ENCODE measurements at regions not wholly inside any gene's neighbourhood (a gene's known extent, or its start where the extent isn't known, plus 50 kb on each side); places are given as distances from the start of the nearest gene placed in this dataset.

DNA sequence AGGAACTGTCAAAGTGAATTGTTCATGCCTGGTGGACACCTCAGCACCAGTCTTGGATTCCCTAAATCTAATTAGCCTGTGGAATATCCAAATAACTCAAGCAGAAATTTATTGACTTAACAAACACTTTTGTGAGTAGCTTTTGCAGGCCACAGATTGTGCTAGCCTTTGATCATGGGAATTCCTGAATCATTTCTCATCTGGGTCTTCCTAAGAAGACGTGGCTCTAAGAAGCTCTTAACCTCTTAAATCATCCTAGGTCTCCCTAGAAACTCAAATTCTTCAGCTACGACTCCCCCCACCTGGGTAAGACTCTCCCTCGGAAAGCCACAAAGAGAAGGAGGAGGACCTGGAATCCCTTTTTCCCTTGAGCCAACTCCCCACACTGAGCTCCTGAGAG is 53.8 kb upstream of the PSEN2 start:
- DNase-seq: no peak

DNA sequence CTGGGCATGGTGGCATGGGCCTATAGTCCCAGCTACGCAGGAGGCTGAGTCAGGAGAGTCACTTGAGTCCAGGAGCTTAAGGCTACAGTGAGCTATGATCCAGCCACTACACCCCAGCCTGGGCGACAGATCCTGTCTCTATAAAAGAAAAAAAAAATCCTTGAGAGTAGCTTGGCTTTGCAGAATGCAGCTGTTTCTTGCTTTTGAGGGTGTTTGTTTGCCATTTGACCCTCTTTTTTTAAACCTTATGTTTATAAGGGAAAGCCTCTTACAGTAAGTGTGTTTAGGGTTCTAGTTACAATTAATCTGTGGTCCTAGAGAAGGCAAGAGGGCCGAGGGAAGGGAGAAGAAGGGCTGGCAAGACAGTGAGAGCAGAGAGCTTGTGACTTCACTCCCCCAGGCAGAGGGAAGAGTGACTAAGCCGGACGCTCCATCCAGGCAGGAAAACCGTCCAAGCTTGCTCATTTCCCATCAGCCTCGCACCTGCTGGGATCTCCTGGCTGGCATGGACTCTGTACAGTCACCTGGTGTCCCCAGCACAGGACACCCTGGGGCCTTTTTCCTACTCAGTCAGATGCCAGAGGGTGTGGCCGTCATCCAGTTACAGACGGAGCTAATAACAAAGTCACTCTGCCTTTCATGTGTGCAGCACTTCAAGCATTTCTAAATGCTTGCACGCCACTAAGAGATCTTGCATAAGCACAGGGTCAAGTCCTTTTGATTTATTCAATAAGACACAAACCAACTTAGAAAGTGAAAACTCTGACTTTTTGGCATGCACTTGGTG is 55.5 kb upstream of the PSEN2 start:
- DNase-seq: no peak

DNA sequence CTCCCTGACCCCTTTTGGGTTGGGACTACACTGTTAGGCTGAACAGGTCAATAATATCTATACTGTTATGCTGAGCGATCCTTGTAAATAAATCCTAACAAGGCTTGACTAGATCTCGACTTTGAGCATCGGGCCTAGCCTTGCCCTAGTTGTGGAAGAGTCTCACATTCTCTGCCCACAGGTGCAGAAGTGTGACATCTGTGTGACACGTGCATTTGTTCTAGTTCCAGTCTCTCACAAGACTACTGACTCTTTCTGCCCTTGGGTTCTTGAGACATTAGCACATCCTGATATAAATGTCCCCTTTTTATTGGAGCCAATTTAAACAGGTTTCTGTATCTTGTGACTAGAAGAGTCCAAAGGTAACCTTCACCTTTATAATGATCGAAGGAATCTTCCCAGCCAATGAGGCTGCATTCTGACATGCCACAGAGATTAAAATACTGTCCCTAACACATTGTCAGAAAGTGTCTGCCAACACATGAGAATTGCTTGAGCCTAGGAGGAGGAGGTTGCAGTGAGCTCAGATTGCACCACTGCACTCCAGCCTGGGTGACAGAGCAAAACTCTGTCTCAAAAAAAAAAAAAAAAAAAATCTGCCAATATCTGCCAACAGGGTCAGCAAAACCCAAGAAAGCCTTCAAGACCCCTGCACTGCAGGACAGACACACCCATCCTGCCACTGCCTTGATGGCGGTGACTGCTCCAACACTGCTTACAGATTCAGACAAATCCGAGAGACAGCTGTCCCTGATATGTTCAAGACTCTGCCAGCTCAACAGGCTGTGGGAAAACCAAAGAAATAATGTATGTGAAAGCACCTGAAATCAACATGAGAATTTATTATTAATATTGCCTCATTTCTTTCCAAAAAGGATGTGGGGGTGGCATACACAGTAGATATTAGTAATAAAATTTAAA is 56.5 kb upstream of the PSEN2 start:
- no peak for DNase-seq

DNA sequence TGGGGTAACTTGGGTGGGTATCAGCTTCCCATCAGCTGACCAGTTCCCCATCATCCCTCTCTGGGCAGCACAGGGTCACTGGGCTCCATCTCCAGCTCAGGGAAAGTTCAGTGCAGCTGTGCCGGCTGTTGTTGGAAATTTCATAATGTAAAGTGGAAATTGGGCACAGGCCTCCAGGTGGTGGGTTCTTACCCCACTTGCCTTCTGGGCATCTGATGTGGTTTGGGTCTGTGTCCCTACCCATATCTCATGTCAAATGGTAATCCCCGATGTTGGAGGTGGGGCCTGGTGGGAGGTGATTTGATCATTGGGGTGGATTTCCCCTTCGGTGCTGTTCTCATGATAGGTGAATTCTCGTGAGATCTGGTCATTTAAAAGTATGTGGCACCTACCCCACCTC is 59.7 kb upstream of the PSEN2 start:
- DNase-seq: no peak

GRCh38 chr1:226809785-226810571 is 60.4 kb upstream of the PSEN2 start:
- DNase-seq: no peak

DNA sequence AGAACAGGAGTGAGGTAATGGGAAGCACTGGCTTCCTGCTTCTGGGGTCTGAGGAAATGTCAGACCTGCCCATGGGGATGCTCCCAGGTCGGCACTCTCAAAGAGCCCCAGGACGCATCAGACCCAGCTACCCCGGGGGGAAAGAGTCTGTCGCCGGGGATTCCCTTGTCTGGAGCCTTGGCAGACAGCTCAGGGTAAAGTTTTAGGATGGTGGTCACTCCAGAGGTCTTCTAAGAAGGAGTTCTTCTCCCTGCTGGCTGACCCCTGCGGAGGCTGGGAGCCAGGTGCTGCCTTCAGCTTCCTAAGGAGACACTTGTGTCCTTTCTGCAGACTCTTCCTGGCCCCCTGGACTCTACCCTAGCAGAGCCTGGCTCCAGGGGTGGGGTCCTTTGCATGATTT is 61.9 kb upstream of the PSEN2 start:
- DNase-seq: no peak

GRCh38 chr1:226806988-226807387 is 63.4 kb upstream of the PSEN2 start:
- DNase-seq: no peak

DNA sequence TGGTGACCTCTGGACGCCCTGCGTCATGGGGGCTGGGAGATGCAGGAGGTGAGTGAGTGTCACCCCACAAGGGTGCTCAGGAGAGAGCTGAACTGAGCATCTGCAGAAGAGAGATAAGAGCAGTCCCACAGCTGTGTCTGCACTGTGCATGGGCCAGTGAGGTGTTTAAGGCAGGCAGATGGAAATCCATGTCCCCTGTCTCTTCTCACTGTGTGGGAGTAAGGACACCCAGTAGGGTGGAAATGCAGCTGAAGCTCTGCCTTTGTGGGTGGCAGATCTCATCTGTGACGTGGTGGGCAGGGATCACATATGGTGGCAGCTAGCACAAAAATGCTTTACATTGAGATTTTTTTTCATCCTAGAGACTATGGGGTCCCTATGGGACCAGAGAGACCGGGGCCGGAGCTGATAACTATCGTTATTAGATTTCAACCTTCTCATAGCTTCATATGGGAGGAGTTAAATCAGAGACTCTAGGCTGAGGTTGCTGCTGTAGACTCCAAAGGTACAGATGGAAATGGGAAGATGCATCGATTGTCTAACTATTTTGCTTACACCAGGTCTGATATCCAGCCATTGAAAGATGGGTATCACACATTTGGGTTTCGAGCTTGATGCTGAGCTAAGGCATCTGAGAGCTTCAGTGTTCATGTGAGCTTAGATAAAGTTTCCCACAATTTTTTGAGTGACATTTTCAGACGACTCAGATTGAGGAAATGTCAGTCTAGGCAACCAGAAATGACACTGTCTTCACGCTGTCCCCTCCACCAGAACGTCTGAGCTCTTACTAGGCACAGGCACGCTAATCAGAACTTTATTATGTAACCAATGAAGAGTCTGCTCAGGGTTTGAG is 65.3 kb upstream of the PSEN2 start:
- DNase-seq: no peak

DNA sequence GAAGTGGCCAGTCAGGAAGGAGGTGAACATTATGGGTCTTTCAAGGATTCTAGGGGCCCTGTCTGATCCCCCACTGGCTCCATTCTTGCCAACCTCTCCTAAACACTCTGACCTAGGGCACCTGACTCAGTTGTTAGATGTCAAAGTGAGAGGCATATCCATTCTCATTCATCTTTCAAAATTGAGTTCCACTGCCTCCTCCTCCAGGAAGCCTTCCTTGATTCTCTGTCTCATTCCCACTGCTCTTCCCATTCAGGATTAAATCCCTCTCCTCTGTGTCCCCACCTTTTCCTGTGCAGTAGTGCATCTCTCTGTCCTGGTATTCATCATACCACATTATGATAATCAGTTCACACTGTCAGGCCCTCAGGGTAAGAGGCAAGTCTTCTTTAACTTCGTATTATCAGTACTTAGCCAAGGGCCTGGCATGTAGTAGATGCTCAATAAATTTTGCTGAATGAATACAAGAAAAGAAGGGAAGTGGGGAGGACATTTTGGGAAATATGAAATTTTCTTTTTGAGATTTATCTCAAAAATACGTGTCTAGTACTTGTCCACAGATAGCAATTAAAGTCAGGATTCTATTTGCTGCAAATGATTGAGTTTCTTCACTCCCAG is 61.8 kb upstream of the ITPKB start:
- DNase-seq: no peak

DNA sequence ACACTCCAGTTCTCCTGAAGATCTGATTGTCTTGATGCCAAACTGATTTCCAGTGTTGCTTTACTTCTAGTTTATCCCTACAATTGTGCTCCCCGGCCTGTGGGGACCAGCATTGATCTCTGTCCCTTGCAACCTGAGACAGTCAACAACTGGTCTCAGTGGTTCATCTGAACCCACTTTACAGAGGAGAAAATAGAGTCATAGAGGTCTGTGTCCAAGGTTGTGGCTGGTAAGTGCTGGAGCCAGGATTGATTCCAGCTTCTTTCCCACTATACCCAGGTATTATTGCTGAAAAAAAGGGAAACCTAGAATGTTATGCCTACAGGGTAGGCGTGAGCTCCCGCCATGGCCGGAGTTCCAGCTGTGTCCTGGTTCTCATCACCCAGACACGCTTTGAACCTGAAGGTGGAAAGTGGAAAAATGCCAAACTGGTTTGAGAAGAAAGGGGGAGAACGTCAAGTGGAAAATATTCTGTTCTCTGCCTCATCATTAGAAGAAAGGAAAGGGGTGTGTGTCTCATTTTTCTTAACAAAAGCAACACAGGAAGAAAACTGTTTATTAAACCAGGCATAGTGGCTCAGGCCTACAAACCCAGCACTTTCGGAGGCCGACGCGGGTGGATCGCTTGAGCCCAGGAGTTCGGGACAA is 60.7 kb upstream of the ITPKB start:
- no peak for DNase-seq

DNA sequence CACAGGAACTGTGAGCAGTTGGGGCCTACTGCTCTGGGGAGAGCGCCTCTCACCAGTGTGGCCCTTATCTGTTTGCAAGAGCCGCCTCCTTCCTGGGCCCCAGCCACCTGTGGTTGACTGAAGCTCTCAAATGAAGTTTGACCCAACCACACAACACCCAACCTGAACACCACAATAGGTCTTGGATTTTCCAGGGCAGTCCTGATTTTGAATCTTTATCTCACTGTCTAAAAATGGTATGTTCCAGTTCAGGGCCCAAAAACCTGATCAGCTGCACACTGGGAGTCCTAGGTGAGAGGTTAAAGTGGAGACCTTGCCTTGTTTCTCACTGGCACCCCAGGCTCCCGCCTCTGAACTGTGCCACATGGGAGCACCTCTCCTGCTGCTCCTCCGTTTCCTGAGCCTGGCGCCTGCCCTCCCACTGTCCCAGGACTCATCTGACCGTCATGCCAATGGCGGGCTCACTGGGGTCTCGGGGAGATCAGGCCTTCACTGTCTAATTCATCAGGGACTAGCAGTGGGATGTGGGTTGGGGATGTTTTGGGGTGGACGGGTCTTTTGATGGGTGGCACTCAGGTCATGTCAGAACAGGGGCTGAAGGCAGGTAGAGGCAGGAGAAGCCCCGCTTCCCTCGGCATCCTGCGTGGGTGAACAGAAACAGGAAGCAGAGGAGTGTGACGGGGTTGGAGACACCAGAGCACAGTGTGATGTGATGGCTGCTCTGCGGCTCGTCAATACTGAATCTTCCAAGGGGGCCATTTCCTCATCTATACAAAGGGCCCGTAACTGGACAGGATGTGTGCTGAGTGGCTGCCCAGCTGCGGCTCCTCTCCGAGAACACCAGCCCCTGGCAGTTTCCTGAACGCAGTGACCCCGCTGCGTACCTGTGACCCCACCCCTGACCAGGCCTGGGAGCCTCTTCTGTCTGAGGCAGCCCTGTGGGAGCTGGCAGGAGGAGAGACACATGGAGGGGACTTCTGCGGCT is 59.6 kb upstream of the ITPKB start:
- peak; percentile 40 for DNase-seq

- DNase-seq: no peak
These were observed 58.1 kb upstream of the ITPKB start for GRCh38 chr1:226797151-226797550.

DNA sequence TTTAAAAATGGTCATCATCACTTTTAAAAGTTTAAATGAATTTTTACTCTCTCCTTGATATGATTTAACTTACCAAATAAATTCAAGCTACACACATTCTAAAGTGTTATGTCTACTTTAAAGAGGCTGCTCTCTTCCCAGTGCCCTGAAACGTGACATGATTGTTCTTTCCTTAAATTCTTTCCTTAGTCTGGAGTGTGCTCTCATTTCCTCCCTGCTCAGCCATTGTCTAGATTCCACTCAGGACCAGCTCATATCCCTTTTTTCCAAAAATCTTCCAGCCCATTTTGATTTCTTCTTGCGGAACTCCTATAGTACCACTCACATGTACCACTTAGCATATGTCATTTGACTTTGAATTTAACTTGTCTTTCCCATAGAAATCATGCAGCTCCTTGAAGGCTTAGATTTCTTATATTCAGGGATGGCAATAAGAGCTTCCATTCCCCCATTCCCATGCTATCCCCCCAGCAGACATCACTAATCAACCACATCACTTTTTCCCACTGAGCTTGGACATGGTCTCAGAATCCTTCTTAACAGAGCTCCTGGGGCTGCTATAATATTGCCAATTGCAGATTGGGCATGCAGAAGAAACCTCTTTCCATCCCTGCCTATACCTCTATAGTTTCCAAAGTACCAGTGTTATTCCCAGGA is 54.7 kb upstream of the ITPKB start:
- DNase-seq: no peak

GRCh38 chr1:226792368-226792767 is 53.3 kb upstream of the ITPKB start:
- no peak for DNase-seq

DNA sequence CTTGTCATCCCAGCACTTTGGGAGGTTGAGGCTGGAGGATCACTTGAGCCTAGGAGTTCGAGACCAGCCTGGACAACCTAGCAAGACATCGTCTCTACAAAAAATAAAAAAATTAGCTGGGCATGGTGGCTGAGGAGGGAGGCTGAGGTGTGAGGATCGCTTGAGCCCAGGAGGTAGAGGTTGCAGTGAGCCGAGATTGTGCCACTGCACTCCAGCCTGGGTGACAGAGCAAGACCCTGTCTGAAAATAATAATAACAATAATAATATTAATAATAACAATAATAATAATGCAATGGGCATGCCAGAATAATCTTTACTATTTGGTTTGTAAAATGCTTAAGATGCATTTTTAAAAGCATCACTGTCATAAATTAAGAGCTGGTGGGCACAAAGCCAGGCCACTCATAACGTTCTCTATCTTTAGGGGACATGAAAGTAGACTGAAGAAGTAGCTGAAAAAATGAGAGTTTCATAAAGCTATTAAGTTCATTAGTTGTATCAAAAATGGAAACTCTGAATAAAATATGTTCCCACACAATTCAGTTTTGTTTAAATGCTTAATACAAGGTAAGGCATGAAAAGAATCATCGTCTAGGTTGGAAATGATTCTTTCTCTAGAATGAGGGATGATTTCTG is 51.6 kb upstream of the ITPKB start:
- DNase-seq: no peak

- no peak for DNase-seq
These were observed 49.9 kb upstream of the ITPKB start for GRCh38 chr1:226788965-226789364.

Data from activated CD4-positive, alpha-beta T cell treated with anti-CD3 and anti-CD28 coated beads, Interleukin-2, amount 50 U/mL, for 4 hours (primary cell).